CD4-positive, alpha-beta T cell treated with Interleukin-2 at 100 ng/mL for 4 hours (primary cell): ENCODE measurements at regions not wholly inside any gene's neighbourhood (a gene's known extent, or its start where the extent isn't known, plus 50 kb on each side); places are given as distances from the start of the nearest gene placed in this dataset.
"Not testable (repeated sequence)": the region's sequence is repeated elsewhere in the genome, so short reads cannot be mapped to it uniquely, and the experiment has no call there.

Experiments used
- DNase-seq: peaks from one replicate; pipeline ENCODE4 v3.0.0-alpha.2; 2020; ENCODE audit warnings: low spot score

GRCh38 chr15:31681529-31682259 lies 348.6 kb upstream of the CHRNA7 start:
- not testable (repeated sequence) for DNase-seq

- not testable (repeated sequence) for DNase-seq
These were observed 343.2 kb upstream of the CHRNA7 start for GRCh38 chr15:31687088-31687487.

GRCh38 chr15:31696509-31696908 lies 333.8 kb upstream of the CHRNA7 start:
- not testable (repeated sequence) for DNase-seq

GRCh38 chr15:31705076-31705678 lies 325.1 kb upstream of the CHRNA7 start:
- not testable (repeated sequence) for DNase-seq

GRCh38 chr15:31707944-31708702 lies 322.2 kb upstream of the CHRNA7 start:
- not testable (repeated sequence) for DNase-seq

- not testable (repeated sequence) for DNase-seq
These were observed 321.5 kb upstream of the CHRNA7 start for GRCh38 chr15:31708703-31709327.

- DNase-seq = not testable (repeated sequence)
These were observed 320.8 kb upstream of the CHRNA7 start for GRCh38 chr15:31709479-31709878.

DNA sequence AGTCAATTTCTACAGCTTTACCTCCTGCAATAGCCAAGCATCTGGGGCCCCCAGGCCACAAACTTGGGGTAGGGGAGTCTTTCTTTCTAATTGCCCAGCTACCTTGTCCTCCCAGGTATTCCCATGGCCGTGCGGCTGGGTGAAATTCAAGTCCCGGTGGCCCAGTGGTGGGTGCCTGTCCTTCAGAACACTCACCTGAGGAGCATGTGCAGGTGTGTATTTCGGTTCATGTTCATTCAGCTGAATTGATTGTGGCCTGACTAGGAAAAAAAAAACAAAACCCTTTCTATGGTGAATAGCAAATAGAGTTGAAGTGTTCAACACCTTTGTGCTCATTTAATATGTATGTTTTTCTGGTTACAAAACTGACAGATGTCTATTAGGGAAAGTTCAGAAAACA lies 319.5 kb upstream of the CHRNA7 start:
- DNase-seq = not testable (repeated sequence)

- not testable (repeated sequence) for DNase-seq
These were observed 315.1 kb upstream of the CHRNA7 start for GRCh38 chr15:31715208-31715607.

GRCh38 chr15:31718625-31719024 lies 311.7 kb upstream of the CHRNA7 start:
- not testable (repeated sequence) for DNase-seq

- not testable (repeated sequence) for DNase-seq
These were observed 310.8 kb upstream of the CHRNA7 start for GRCh38 chr15:31719396-31720022.

DNA sequence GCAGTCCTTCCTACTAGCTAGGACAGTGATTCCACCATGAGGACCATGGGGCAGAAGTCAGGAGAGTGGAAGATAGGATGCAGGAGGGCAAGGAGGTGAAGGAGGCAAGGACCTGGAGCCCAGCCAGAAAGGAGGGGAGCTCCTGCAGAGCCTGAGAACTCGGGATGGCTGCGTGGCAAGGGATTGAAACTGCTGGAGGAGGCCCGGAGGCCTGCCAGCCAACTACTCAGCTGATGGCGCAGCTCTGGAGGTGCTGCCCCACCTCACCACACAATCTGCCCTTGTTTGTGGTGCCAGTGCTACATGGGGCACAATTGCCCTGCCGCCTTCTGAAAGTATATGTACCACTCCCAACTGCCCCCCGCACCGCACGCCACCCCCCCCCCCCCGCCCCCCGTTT lies 307.3 kb upstream of the CHRNA7 start:
- not testable (repeated sequence) for DNase-seq

GRCh38 chr15:31724903-31725302 lies 305.4 kb upstream of the CHRNA7 start:
- DNase-seq = not testable (repeated sequence)

- DNase-seq = not testable (repeated sequence)
These were observed 304.7 kb upstream of the CHRNA7 start for GRCh38 chr15:31725619-31726018.

DNA sequence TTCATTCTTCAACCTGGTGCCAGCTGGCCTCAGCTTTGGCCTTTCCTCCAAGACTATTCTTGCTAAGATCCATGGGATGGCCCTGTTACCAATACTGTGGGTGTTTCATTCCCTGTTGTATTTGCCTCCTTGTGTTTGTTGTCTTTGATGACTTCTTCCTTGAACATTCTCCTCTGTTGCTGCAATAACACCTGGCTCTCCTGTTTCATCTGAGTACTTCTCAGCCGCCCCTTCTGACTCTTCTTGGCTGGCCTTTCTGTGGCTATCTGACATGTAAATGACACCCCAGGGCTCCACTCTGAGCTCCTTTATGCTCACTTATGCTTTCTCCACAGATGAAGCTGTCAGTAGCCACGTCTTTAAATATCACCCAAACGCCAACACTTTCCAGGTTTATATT lies 302.7 kb upstream of the CHRNA7 start:
- no peak for DNase-seq

GRCh38 chr15:31732726-31733125 lies 297.6 kb upstream of the CHRNA7 start:
- no peak for DNase-seq

DNA sequence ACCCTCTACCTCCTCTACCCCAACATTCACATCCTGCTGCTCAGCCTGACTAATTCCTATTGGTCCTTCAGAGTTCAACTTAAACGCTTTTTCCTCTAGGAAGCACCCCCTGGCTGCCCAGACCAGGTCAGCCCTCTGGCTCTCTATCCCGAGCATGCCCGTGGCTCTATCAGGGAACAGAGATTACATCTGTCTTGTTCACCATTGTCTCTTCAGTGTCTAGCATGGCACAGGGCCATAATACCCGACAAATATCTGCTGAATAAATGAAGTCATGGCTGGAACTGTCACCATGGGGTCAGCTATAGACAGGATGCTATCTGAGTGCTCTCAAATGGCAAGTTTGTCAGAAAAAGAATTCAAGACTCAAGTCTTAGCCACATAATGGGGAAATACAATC lies 296.9 kb upstream of the CHRNA7 start:
- no peak for DNase-seq

DNA sequence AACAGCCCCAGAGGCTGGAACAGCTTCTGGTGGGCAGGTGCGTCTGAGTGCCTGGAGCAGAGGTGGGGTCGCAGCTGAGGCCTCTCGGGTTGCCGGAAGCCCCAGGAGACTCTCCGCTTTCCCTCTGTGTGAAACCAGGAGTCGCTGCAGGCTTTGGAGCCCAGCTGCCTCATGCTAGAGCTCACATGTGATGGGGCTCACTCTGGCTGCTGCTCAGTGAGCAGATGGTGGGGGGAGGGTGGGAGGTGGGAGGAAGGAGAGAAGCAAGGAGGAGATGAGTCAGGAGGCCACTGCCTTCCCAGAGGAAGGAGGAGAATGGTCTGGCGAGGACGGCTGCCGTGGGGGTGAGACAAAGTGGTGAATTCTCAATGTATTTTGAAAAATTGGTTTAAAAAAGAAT lies 290.1 kb upstream of the CHRNA7 start:
- DNase-seq = no peak

DNA sequence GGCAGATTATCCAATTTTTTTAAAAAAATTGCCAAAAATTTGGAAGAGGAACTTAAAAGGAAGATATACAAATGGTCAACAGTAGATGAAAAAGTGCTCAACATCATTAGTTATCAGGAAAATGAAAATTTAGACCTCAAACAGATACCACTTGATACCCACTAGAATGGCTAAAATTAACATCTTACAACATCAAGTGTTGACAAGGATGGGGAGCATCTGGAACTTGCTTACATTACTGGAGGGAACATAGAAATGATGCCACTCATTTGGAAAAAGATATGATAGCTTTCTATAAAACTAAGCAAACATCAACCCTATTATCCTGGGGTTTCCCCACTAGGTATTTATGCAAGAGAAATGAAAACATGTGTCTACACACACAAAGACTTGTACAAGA lies 284.5 kb upstream of the CHRNA7 start:
- no peak for DNase-seq

DNA sequence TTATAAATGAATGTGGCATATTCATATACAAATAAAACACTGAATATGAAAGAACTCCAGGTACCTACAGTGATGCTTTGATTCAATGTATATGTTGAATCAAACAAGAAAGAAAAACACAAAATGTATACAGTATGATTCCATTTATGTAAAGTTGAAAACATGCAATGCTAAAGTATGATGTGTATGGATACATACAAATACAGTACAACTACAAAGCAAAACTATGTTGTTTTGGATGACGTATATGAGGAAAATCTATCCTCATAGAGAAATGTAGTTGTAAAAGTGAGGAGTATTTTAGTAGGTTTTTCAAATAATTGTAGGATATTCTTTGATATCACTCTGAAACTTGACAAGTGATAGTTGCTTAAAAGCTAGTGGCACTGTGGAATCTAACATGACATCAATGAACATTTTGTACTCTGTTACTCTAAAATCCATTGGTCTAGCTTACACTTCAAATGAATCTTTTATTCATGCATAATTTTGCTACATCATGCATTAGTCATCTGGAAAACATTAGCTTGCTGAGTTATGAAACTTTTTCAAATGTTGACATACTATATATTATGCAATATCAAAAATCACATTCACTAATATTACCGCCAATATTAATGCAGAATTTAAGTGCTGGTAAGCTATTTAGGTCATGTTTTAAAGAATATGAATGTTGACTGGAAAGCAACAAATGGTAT lies 278.1 kb upstream of the CHRNA7 start:
- no peak for DNase-seq

DNA sequence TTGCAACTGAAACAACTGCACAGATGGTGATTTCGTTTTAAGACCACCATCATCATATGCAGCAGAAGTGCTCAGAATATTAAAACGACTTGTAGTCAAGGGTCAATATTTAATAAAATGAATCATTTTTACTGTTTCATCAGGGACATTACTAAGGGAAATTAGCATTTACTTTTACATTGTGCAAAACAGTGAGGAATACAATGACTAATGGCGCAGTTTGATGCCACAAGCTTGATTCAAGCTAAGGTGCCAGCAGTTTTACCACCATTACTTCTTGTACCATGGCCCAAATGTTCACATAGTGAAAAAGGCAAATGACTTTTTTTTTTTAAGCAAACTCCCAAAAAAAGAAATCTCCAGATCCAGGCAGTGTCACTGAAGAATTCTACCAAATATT lies 277.4 kb upstream of the CHRNA7 start:
- DNase-seq = no peak
